ENCODE measurements at regions not wholly inside any gene's neighbourhood (a gene's known extent, or its start where the extent isn't known, plus 50 kb on each side); places are given as distances from the start of the nearest gene placed in this dataset.
A peak's percentile ranks its signal among the peaks of the same experiment; 100 is the strongest.

GRCh38 chr17:77297693-77298666, 157.2 kb downstream of the SEC14L1 start (continued):
- TF ChIP-seq LCORL (IDR thresholded peaks at IDR 0.05) (no peak), LCORL (CRISPR knock-in tag; IDR thresholded peaks at IDR 0.05) (no peak), PITX1 (CRISPR knock-in tag; IDR thresholded peaks at IDR 0.05) (0 out of 2 replicates have a peak, but pooled peaks have one; percentile 27), SNAI1 (CRISPR knock-in tag; IDR thresholded peaks at IDR 0.05; ENCODE audit: borderline replicate concordance) (0 out of 2 replicates have a peak, but pooled peaks have one; percentile 38), MED8 (CRISPR knock-in tag; IDR thresholded peaks at IDR 0.05; ENCODE audit: insufficient replicate concordance) (peak; percentile 30), ZNF841 (CRISPR knock-in tag; IDR thresholded peaks at IDR 0.05; ENCODE audit: borderline replicate concordance) (no peak), TFE3 (CRISPR knock-in tag; IDR thresholded peaks at IDR 0.05) (no peak)

GRCh38 chr17:77298811-77299210, 158.0 kb downstream of the SEC14L1 start:
- Histone ChIP-seq H3K4me2 (ENCODE audit: low read depth, low read length) (peak overlapping the region; percentile 10; the same call in 1 of the 2 replicates), H3K36me3 (replicated peaks in 1 of 2; ENCODE audit: control insufficient read depth in 1 of 2, insufficient read depth in 2 of 2, low read length in 2 of 2) (peaks cover 14 to 21% of the 10 kb centered on the region in 2 experiments), H3K79me2 (ENCODE audit: insufficient read depth, low read length) (peaks cover 75% of the 10 kb centered on the region), H3K4me3 (replicated peaks in 1 of 3; ENCODE audit: insufficient read depth in 1 of 3, low read depth in 2 of 3, low read length in 3 of 3) (no peak overlapping the region), H3K4me1 (ENCODE audit: insufficient read depth, low read length) (peaks cover 79% of the 10 kb centered on the region), H2AFZ (ENCODE audit: low read length) (no peak overlapping the region), H3K27me3 (ENCODE audit: control insufficient read depth in 1 of 2, insufficient read depth in 2 of 2, low read length in 2 of 2) (no peaks in the 10 kb centered on the region), H3K27ac (ENCODE audit: extremely low read length, insufficient read depth, low read length) (peak overlapping the region; percentile 50), H4K20me1 (ENCODE audit: insufficient read depth, low read length) (peaks cover 36% of the 10 kb centered on the region), H3K9me3 (ENCODE audit: low read length) (no peaks in the 10 kb centered on the region), H3K9ac (ENCODE audit: insufficient read depth, low read depth, low read length) (no peak overlapping the region)
- WGBS (ENCODE audit: low lambda C conversion rate), result 82% methylated on average over 5 of the region's 5 CpGs
- in situ Hi-C loops (cut with HindIII; ENCODE audit: extremely low pct_ligation_motif_present, low pct_unique_long_range_greater_than_20kb), result no loop called here
- CTCF ChIA-PET (ENCODE audit: low intra/inter-chr PET ratio, low total read pairs), result no interaction called here
- peak; percentile 12 for ATAC-seq
- POLR2A ChIA-PET, result interaction anchor here (0.8 to 9.7 kb wide), 6 partner anchors 10 to 154 kb away, joined by 3 to 335 read pairs (median 8); no protein-coding TSS in a partner anchor
- intact Hi-C loops (cut with micrococcal nuclease; ENCODE audit: unreplicated experiment), result no loop called here
- BruUV-seq (replicated peaks), result no TSS peak
- no peak for DNase-seq (ENCODE audit: low spot score)
- no peak for FAIRE-seq
- no peak for TF ChIP-seq EZH2 (conservative IDR thresholded peaks at IDR 0.05; ENCODE audit: low read depth, low read length)
- TF ChIP-seq GFI1 (CRISPR knock-in tag; IDR thresholded peaks at IDR 0.05; ENCODE audit: borderline replicate concordance), result no peak
- peak; percentile 20; the same call in 1 of the 2 replicates for TF ChIP-seq ZBTB7A (CRISPR knock-in tag; IDR thresholded peaks at IDR 0.05)
- no peak for TF ChIP-seq NFE2 (CRISPR knock-in tag; IDR thresholded peaks at IDR 0.05)
- 0 out of 2 replicates have a peak, but pooled peaks have one; percentile 8 for TF ChIP-seq NCOA2 (CRISPR knock-in tag; IDR thresholded peaks at IDR 0.05)
- no peak for TF ChIP-seq GTF2F1 (IDR thresholded peaks at IDR 0.05; ENCODE audit: low read length)
- no peak for TF ChIP-seq IKZF1 (IDR thresholded peaks at IDR 0.05)
- no peak for TF ChIP-seq ZNF615 (CRISPR knock-in tag; IDR thresholded peaks at IDR 0.05; ENCODE audit: borderline replicate concordance)
- TF ChIP-seq SATB2 (CRISPR knock-in tag; IDR thresholded peaks at IDR 0.05), result no peak
- TF ChIP-seq, protein P1, sequence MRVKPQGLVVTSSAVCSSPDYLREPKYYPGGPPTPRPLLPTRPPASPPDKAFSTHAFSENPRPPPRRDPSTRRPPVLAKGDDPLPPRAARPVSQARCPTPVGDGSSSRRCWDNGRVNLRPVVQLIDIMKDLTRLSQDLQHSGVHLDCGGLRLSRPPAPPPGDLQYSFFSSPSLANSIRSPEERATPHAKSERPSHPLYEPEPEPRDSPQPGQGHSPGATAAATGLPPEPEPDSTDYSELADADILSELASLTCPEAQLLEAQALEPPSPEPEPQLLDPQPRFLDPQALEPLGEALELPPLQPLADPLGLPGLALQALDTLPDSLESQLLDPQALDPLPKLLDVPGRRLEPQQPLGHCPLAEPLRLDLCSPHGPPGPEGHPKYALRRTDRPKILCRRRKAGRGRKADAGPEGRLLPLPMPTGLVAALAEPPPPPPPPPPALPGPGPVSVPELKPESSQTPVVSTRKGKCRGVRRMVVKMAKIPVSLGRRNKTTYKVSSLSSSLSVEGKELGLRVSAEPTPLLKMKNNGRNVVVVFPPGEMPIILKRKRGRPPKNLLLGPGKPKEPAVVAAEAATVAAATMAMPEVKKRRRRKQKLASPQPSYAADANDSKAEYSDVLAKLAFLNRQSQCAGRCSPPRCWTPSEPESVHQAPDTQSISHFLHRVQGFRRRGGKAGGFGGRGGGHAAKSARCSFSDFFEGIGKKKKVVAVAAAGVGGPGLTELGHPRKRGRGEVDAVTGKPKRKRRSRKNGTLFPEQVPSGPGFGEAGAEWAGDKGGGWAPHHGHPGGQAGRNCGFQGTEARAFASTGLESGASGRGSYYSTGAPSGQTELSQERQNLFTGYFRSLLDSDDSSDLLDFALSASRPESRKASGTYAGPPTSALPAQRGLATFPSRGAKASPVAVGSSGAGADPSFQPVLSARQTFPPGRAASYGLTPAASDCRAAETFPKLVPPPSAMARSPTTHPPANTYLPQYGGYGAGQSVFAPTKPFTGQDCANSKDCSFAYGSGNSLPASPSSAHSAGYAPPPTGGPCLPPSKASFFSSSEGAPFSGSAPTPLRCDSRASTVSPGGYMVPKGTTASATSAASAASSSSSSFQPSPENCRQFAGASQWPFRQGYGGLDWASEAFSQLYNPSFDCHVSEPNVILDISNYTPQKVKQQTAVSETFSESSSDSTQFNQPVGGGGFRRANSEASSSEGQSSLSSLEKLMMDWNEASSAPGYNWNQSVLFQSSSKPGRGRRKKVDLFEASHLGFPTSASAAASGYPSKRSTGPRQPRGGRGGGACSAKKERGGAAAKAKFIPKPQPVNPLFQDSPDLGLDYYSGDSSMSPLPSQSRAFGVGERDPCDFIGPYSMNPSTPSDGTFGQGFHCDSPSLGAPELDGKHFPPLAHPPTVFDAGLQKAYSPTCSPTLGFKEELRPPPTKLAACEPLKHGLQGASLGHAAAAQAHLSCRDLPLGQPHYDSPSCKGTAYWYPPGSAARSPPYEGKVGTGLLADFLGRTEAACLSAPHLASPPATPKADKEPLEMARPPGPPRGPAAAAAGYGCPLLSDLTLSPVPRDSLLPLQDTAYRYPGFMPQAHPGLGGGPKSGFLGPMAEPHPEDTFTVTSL (CRISPR knock-in tag; IDR thresholded peaks at IDR 0.05; ENCODE audit: borderline replicate concordance), result no peak

Data from HepG2 (cell line).